Neutrophil (primary cell): ENCODE measurements at regions not wholly inside any gene's neighbourhood (a gene's known extent, or its start where the extent isn't known, plus 50 kb on each side); places are given as distances from the start of the nearest gene placed in this dataset.

Source experiments
- H3K27ac ChIP-seq: fragments of 200-600 bp; sonication (generic); 2 replicates; pipeline ENCODE4 v1.5.1; 2016; ENCODE audit warnings: mild to moderate bottlenecking, moderate library complexity
- H3K27me3 ChIP-seq: fragments of 200-600 bp; sonication (generic); 2 replicates; pipeline ENCODE4 v1.6.0; 2016; ENCODE audit warnings: mild to moderate bottlenecking
- H3K36me3 ChIP-seq: fragments of 200-600 bp; sonication (generic); 2 replicates; pipeline ENCODE4 v1.5.1; 2017
- H3K4me1 ChIP-seq, 2 experiments: fragments of 200-600 bp in 1 of 2; sonication (generic) in 1 of 2; 1 replicate in 1 of 2; 2 replicates in 1 of 2; pipeline versions ENCODE4 v1.5.1 to v1.6.1; 2013 to 2016; ENCODE audit warnings: low read depth in 1 of 2, low read length in 1 of 2, mild to moderate bottlenecking in 1 of 2, moderate library complexity in 1 of 2; ENCODE audit not compliant: control insufficient read depth in 1 of 2, insufficient read depth in 1 of 2
- H3K4me3 ChIP-seq, 2 experiments: fragments of 200-600 bp in 1 of 2; sonication (generic) in 1 of 2; 1 replicate in 1 of 2; 2 replicates in 1 of 2; pipeline ENCODE4 v1.5.1; 2013 to 2016; ENCODE audit warnings: low read depth in 1 of 2, low read length in 1 of 2, mild to moderate bottlenecking in 1 of 2, moderate library complexity in 1 of 2
- H3K9me3 ChIP-seq: fragments of 200-600 bp; sonication (generic); 2 replicates; pipeline ENCODE4 v1.5.1; 2016
- TF ChIP-seq, protein P1 (sequence below): fragments of 200-600 bp; sonication (generic); IDR thresholded peaks from 2 replicates; pipeline ENCODE4 v1.5.1; 2016; ENCODE audit warnings: antibody characterized with exemption

DNA sequence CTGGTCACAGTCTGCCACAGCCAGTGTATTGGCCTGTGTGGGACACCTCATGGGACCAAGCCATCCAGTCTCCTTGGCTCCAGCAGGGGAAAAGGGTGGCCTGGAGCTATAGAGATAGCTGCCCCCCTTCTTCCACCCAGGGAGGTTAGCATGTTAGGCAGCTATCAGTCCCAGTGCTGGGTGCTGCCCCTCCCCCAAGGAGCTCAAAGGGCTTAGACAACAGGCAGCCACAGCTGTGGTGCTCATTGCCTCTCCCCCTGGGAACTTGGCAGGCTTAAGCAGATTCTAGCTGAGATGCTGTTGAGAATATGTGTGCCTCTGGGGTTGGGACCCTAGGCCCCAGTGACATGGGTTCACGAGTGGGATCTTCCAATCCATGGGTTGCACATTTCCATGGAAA lies 226.0 kb upstream of the PTGER4 start:
- no peaks in the 10 kb centered on the region for H3K9me3 ChIP-seq
- H3K36me3 ChIP-seq: no peaks in the 10 kb centered on the region
- no peaks in the 10 kb centered on the region for H3K4me1 ChIP-seq
- H3K27ac ChIP-seq: no peak overlapping the region
- H3K27me3 ChIP-seq: no peaks in the 10 kb centered on the region
- no peak overlapping the region for H3K4me3 ChIP-seq
- TF ChIP-seq, protein P1, sequence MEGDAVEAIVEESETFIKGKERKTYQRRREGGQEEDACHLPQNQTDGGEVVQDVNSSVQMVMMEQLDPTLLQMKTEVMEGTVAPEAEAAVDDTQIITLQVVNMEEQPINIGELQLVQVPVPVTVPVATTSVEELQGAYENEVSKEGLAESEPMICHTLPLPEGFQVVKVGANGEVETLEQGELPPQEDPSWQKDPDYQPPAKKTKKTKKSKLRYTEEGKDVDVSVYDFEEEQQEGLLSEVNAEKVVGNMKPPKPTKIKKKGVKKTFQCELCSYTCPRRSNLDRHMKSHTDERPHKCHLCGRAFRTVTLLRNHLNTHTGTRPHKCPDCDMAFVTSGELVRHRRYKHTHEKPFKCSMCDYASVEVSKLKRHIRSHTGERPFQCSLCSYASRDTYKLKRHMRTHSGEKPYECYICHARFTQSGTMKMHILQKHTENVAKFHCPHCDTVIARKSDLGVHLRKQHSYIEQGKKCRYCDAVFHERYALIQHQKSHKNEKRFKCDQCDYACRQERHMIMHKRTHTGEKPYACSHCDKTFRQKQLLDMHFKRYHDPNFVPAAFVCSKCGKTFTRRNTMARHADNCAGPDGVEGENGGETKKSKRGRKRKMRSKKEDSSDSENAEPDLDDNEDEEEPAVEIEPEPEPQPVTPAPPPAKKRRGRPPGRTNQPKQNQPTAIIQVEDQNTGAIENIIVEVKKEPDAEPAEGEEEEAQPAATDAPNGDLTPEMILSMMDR: no peak

DNA sequence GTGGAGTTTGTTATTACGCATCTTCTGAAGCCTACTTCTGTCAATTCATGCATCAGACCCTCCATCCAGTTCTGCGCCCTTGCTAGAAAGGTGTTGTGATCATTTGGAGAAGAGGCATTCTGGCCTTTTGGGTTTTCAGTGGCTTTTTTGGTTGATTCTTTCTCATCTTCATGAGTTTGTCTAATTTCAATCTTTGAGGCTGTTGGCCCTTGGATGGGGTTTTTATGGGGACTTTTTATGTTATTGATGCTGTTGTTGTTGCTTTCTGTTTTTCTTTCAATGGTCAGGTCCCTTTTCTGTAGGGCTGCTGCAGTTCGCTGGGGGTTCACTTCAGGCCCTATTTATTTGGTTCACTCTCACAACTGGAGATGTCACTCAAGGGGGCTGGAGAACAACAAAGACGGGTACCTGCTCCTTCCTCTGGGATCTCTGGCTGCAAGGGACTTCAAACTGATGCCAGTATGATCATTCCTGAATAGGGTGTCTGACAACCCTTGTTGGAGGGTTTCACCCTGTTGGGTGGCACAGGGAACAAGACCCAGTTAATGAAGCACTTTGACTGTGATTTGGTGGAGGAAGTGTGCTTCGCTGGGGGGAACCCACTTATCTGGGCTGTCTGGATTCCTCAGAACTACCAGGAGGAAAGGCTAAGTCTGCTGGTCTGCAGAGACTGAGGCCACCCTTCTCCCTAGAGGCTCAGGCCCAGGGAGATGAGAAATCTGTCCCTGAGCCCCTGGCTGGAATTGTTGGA lies 226.7 kb upstream of the PTGER4 start:
- Histone ChIP-seq H3K9me3 (no peaks in the 10 kb centered on the region), H3K27me3 (no peaks in the 10 kb centered on the region), H3K27ac (no peak overlapping the region), H3K4me3 (no peak overlapping the region), H3K4me1 (no peaks in the 10 kb centered on the region), H3K36me3 (no peaks in the 10 kb centered on the region)
- TF ChIP-seq, protein P1: no peak

DNA sequence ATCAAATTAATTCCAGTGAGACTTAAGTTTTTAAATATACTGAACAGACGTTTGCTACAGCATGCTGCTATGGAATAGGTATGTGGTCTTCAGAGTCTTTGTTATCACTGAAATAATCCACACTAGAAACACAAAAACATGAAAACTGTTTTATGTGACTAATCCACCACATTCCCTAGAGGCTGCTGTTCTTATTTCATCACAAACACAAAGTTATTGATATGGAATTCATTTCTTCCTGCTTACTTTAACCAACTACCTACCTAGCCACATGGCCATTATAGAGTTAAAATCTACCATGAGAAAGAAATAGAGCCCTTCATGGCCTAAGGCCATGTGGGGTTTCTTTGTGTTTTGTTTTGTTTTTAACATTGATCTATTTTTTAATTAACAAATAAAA lies 232.3 kb upstream of the PTGER4 start:
- H3K27ac ChIP-seq: no peak overlapping the region
- no peak overlapping the region for H3K4me3 ChIP-seq
- H3K4me1 ChIP-seq: peaks cover 0 to under 1% of the 10 kb centered on the region in 2 experiments
- H3K9me3 ChIP-seq: no peaks in the 10 kb centered on the region
- H3K27me3 ChIP-seq: no peaks in the 10 kb centered on the region
- no peaks in the 10 kb centered on the region for H3K36me3 ChIP-seq
- TF ChIP-seq, protein P1: no peak

DNA sequence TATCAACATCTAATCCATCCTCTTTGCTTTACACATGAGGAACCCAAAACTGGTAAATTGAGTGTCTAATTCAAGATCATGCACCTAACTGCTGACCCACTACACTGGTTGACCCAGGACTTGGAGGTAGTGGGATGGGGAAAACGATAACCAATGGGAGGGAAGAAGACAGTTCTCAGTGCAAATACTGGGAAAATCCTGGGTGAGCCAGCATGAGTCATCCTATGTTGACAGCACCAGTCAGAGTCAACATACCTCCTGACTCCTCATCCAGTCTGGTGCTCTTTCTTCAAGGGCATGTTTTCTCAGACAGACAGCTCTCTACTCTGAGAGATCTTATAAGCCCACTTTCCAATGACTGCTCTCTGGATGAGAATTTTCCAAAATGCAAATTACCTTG lies 232.8 kb upstream of the PTGER4 start:
- Histone ChIP-seq H3K9me3 (no peaks in the 10 kb centered on the region), H3K27ac (no peak overlapping the region), H3K4me3 (no peak overlapping the region)

DNA sequence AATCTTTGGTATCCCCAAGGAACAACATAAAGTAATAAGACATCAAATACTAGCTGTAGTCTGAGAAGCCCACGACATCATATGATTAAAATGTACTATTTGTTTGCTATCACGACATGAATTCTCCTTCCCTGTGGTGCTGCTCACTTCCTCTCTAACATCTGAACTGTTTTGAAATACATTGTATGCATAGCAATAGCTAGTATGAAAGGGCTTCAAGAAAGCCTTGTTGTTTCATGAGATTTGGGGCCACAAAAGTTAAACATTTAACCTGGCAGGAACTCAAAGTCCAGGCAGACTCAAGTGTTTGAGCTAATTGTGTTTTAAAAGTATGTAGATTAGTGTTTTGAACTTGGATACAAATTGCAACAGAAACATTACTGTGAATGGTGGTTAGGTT lies 237.4 kb upstream of the PTGER4 start:
- TF ChIP-seq, protein P1: no peak

More for the DNA sequence above, 232.8 kb upstream of the PTGER4 start:
- no peaks in the 10 kb centered on the region for H3K27me3 ChIP-seq
- H3K36me3 ChIP-seq: no peaks in the 10 kb centered on the region
- peaks cover 0 to 4% of the 10 kb centered on the region in 2 experiments for H3K4me1 ChIP-seq
- TF ChIP-seq, protein P1: no peak

More for the DNA sequence above, 237.4 kb upstream of the PTGER4 start:
- Histone ChIP-seq H3K9me3 (no peaks in the 10 kb centered on the region), H3K36me3 (no peaks in the 10 kb centered on the region), H3K4me1 (peaks cover 4 to 9% of the 10 kb centered on the region in 2 experiments), H3K4me3 (no peak overlapping the region), H3K27ac (no peak overlapping the region), H3K27me3 (no peaks in the 10 kb centered on the region)
